CD4-positive, alpha-beta T cell (primary cell): ENCODE measurements at regions not wholly inside any gene's neighbourhood (a gene's known extent, or its start where the extent isn't known, plus 50 kb on each side); places are given as distances from the start of the nearest gene placed in this dataset.

Source experiments
- ATAC-seq: fragments of 200-7000 bp; cut with Tn5 transposase; one replicate; pipeline ENCODE4 v1.10.0; 2022; ENCODE audit warnings: mild to moderate bottlenecking; ENCODE audit not compliant: poor library complexity
- CTCF ChIA-PET: fragments of 350-600 bp; sonication (Branson Sonifier 250); formaldehyde crosslinking; loops from one replicate; lab custom pipeline; 2021; ENCODE audit warnings: antibody characterized with exemption, inconsistent platforms; lab: Charles Lee
- POLR2A ChIA-PET: fragments of 350-600 bp; sonication (Branson Sonifier 250); formaldehyde crosslinking; loops from one replicate; lab custom pipeline; 2021; ENCODE audit warnings: antibody characterized with exemption, inconsistent platforms; lab: Charles Lee
- DNase-seq, 14 experiments: peaks; one replicate each; pipeline ENCODE4 v3.0.0-alpha.2; 2013 to 2020; ENCODE audit warnings: mixed read lengths in 2 of 14
- H3K27ac ChIP-seq, 2 donors: one replicate each; pipeline versions ENCODE4 v1.5.1 to v1.7.0; 2013; ENCODE audit warnings: low read length in 2 of 2, low read depth in 1 of 2, mild to moderate bottlenecking in 1 of 2
- H3K27me3 ChIP-seq, 2 experiments: 1 replicate in 1 of 2; 2 replicates in 1 of 2; pipeline versions ENCODE4 v1.6.1 to v1.7.0; 2013; ENCODE audit warnings: low read length in 2 of 2, control low read depth in 1 of 2, mild to moderate bottlenecking in 1 of 2, moderate library complexity in 1 of 2; ENCODE audit not compliant: insufficient read depth in 2 of 2, control insufficient read depth in 1 of 2
- H3K36me3 ChIP-seq: one replicate; pipeline ENCODE4 v1.6.1; 2013; ENCODE audit warnings: low read length, control low read depth; ENCODE audit not compliant: insufficient read depth
- H3K4me1 ChIP-seq: one replicate; pipeline ENCODE4 v1.6.1; 2013; ENCODE audit warnings: low read length, control low read depth; ENCODE audit not compliant: insufficient read depth
- H3K4me3 ChIP-seq: one replicate; pipeline ENCODE4 v1.5.1; 2013; ENCODE audit warnings: mild to moderate bottlenecking, low read length, moderate library complexity
- H3K9me3 ChIP-seq, 2 experiments: 1 replicate in 1 of 2; 2 replicates in 1 of 2; pipeline versions ENCODE4 v1.6.1 to v1.7.0; 2013; ENCODE audit warnings: low read length in 2 of 2, mild to moderate bottlenecking in 2 of 2, control low read depth in 1 of 2, moderate library complexity in 1 of 2; ENCODE audit not compliant: control insufficient read depth in 1 of 2, insufficient read depth in 1 of 2
- H3K27ac Mint-ChIP-seq: one replicate; pipeline ENCODE4 v1.8.0; 2020; ENCODE audit warnings: mixed read lengths
- H3K27me3 Mint-ChIP-seq: one replicate; pipeline ENCODE4 v1.8.0; 2021; ENCODE audit warnings: mixed read lengths
- H3K36me3 Mint-ChIP-seq: one replicate; pipeline ENCODE4 v1.8.0; 2021; ENCODE audit warnings: low read depth, mixed read lengths
- H3K4me1 Mint-ChIP-seq: one replicate; pipeline ENCODE4 v1.8.0; 2021; ENCODE audit warnings: low read depth, mixed read lengths
- H3K4me3 Mint-ChIP-seq: one replicate; pipeline ENCODE4 v1.8.0; 2020; ENCODE audit warnings: mild to moderate bottlenecking, mixed read lengths
- H3K9me3 Mint-ChIP-seq: one replicate; pipeline ENCODE4 v1.8.0; 2020; ENCODE audit warnings: mixed read lengths
- CTCF ChIP-seq: fragments of 200-600 bp; IDR thresholded peaks from one replicate; pipeline ENCODE4 v1.8.0; 2022; ENCODE audit warnings: antibody characterized with exemption, mild to moderate bottlenecking
- intact Hi-C, 2 experiments: fragments of 100-400 bp; cut with DNase I in 1 of 2; cut with micrococcal nuclease in 1 of 2; formaldehyde crosslinking; loops; one replicate each; pipeline versions ENCODE4 v1.15.1 to v1.9.0; 2023 to 2025; cut with DNase I, micrococcal nuclease

- ATAC-seq (no peak), DNase-seq (no peak)
- TF ChIP-seq CTCF, result no peak
- H3K27ac Mint-ChIP-seq, result no peak overlapping the region
- H3K4me3 ChIP-seq, result no peak overlapping the region
- H3K4me1 ChIP-seq, result no peaks in the 10 kb centered on the region
- no peak overlapping the region for H3K4me3 Mint-ChIP-seq
- intact Hi-C loops, result no loop called here
- H3K9me3 Mint-ChIP-seq, result peaks cover 8% of the 10 kb centered on the region
- H3K36me3 ChIP-seq, result no peaks in the 10 kb centered on the region
- no peaks in the 10 kb centered on the region for H3K27me3 Mint-ChIP-seq
- ChIA-PET CTCF (no interaction called here), POLR2A (no interaction called here)
- H3K36me3 Mint-ChIP-seq, result no peaks in the 10 kb centered on the region
- H3K27me3 ChIP-seq, result no peaks in the 10 kb centered on the region
- peaks cover 0 to 1% of the 10 kb centered on the region in 2 experiments for H3K9me3 ChIP-seq
- no peaks in the 10 kb centered on the region for H3K4me1 Mint-ChIP-seq
- H3K27ac ChIP-seq, result no peak overlapping the region
Measured at GRCh38 chr6:81246200-81246599, 506.3 kb downstream of the TENT5A start.

GRCh38 chr6:81242624-81243023, 509.9 kb downstream of the TENT5A start:
- CTCF ChIA-PET, result no interaction called here
- Histone ChIP-seq H3K27me3 (no peaks in the 10 kb centered on the region), H3K4me1 (no peaks in the 10 kb centered on the region), H3K36me3 (no peaks in the 10 kb centered on the region), H3K27ac (no peak overlapping the region), H3K9me3 (no peaks in the 10 kb centered on the region), H3K4me3 (no peak overlapping the region)
- H3K9me3 Mint-ChIP-seq, result peaks cover 11% of the 10 kb centered on the region
- POLR2A ChIA-PET, result no interaction called here
- H3K36me3 Mint-ChIP-seq, result no peaks in the 10 kb centered on the region
- no peak overlapping the region for H3K4me3 Mint-ChIP-seq
- intact Hi-C loops, result no loop called here
- no peak for ATAC-seq
- H3K27ac Mint-ChIP-seq, result no peak overlapping the region
- H3K27me3 Mint-ChIP-seq, result no peaks in the 10 kb centered on the region
- DNase-seq, result no peak
- TF ChIP-seq CTCF, result no peak
- no peaks in the 10 kb centered on the region for H3K4me1 Mint-ChIP-seq

GRCh38 chr6:81241126-81242041, 511.1 kb downstream of the TENT5A start:
- Mint-ChIP-seq H3K4me1 (no peaks in the 10 kb centered on the region), H3K9me3 (peaks cover 9% of the 10 kb centered on the region), H3K36me3 (no peaks in the 10 kb centered on the region), H3K27me3 (no peaks in the 10 kb centered on the region), H3K27ac (no peak overlapping the region), H3K4me3 (no peak overlapping the region)
- Histone ChIP-seq H3K27ac (no peak overlapping the region), H3K27me3 (no peaks in the 10 kb centered on the region), H3K9me3 (no peaks in the 10 kb centered on the region), H3K36me3 (no peaks in the 10 kb centered on the region), H3K4me3 (no peak overlapping the region), H3K4me1 (no peaks in the 10 kb centered on the region)
- TF ChIP-seq CTCF, result no peak
- POLR2A ChIA-PET, result no interaction called here
- CTCF ChIA-PET, result no interaction called here
- ATAC-seq, result no peak
- intact Hi-C loops, result no loop called here
- DNase-seq, result no peak
